ENCODE measurements at regions not wholly inside any gene's neighbourhood (a gene's known extent, or its start where the extent isn't known, plus 50 kb on each side); places are given as distances from the start of the nearest gene placed in this dataset.

GRCh38 chr2:60259781-60260180 lies 293.7 kb downstream of the BCL11A start (continued):
- TF ChIP-seq TP53 (CRISPR knock-in tag; IDR thresholded peaks at IDR 0.05) (no peak), POLR2AphosphoS2 (conservative IDR thresholded peaks at IDR 0.05; ENCODE audit: low read length) (no peak), ZNF302 (CRISPR knock-in tag; IDR thresholded peaks at IDR 0.05) (no peak), USF2 (IDR thresholded peaks at IDR 0.05) (no peak)

GRCh38 chr2:60252581-60253150 lies 300.8 kb downstream of the BCL11A start:
- Histone ChIP-seq H3K27ac (no peak overlapping the region), H3K4me1 (no peaks in the 10 kb centered on the region), H3K9me3 (no peaks in the 10 kb centered on the region), H3K4me3 (no peak overlapping the region), H3K4me2 (no peak overlapping the region)
- ChIA-PET POLR2A (no interaction called here), CTCF (interaction anchor here (0.6 to 1.1 kb wide), 2 partner anchors 8 to 49 kb away, joined by 3 read pairs; no protein-coding TSS in a partner anchor)
- TF ChIP-seq MAFK (IDR thresholded peaks at IDR 0.05; ENCODE audit: partially characterized antibody) = no peak
- no peak for TF ChIP-seq FOSL2 (IDR thresholded peaks at IDR 0.05)
- TF ChIP-seq FOSL2 (CRISPR knock-in tag; IDR thresholded peaks at IDR 0.05) = no peak
- no peak for TF ChIP-seq RNF2 (IDR thresholded peaks at IDR 0.05; ENCODE audit: borderline replicate concordance, low read depth)
- no peak for FAIRE-seq
- ATAC-seq = no peak
- WGBS (ENCODE audit: missing lambda C conversion rate) = 18% methylated on average over 6 of the region's 6 CpGs
- DNase-seq (ENCODE audit: low read depth in 1 of 2, low spot score in 1 of 2) = no peak

GRCh38 chr2:60251247-60251646 lies 302.2 kb downstream of the BCL11A start:
- Histone ChIP-seq H3K4me2 (no peak overlapping the region), H3K4me3 (no peak overlapping the region), H3K4me1 (no peaks in the 10 kb centered on the region), H3K27ac (no peak overlapping the region), H3K9me3 (no peaks in the 10 kb centered on the region)
- ChIA-PET POLR2A (no interaction called here), CTCF (no interaction called here)
- no peak for TF ChIP-seq JUN (IDR thresholded peaks at IDR 0.05)
- no peak for TF ChIP-seq FOXS1 (CRISPR knock-in tag; IDR thresholded peaks at IDR 0.05)
- no peak for TF ChIP-seq MAZ (IDR thresholded peaks at IDR 0.05; ENCODE audit: borderline replicate concordance, low read depth, low read length)
- TF ChIP-seq CHD2 (IDR thresholded peaks at IDR 0.05; ENCODE audit: low read length, partially characterized antibody) = no peak
- TF ChIP-seq RAD21 (conservative IDR thresholded peaks at IDR 0.05 in 1 of 2, IDR thresholded peaks at IDR 0.05 in 1 of 2) = no peak
- no peak for TF ChIP-seq EHMT2 (IDR thresholded peaks at IDR 0.05; ENCODE audit: low read depth)
- TF ChIP-seq ATOH8 (CRISPR knock-in tag; IDR thresholded peaks at IDR 0.05; ENCODE audit: low read depth) = no peak
- TF ChIP-seq HMGXB4 (CRISPR knock-in tag; IDR thresholded peaks at IDR 0.05; ENCODE audit: borderline replicate concordance) = no peak
- TF ChIP-seq HOXB5 (CRISPR knock-in tag; IDR thresholded peaks at IDR 0.05) = no peak
- TF ChIP-seq NPAS2 (CRISPR knock-in tag; IDR thresholded peaks at IDR 0.05; ENCODE audit: borderline replicate concordance) = no peak
- TF ChIP-seq TFCP2L1 (CRISPR knock-in tag; IDR thresholded peaks at IDR 0.05) = no peak
- no peak for TF ChIP-seq CHD4 (IDR thresholded peaks at IDR 0.05; ENCODE audit: borderline replicate concordance)
- TF ChIP-seq NR3C1 (IDR thresholded peaks at IDR 0.05) = no peak
- no peak for TF ChIP-seq PHF8 (IDR thresholded peaks at IDR 0.05; ENCODE audit: borderline replicate concordance, low read depth)
- TF ChIP-seq POLR2A (IDR thresholded peaks at IDR 0.05; ENCODE audit: low read length) = no peak
- DNase-seq (ENCODE audit: low read depth in 1 of 2, low spot score in 1 of 2) (no peak), ATAC-seq (no peak), FAIRE-seq (no peak)

All from A549 (cell line).